ENCODE measurements at regions not wholly inside any gene's neighbourhood (a gene's known extent, or its start where the extent isn't known, plus 50 kb on each side); places are given as distances from the start of the nearest gene placed in this dataset.
"Not testable (repeated sequence)": the region's sequence is repeated elsewhere in the genome, so short reads cannot be mapped to it uniquely, and the experiment has no call there.

- no peak for DNase-seq (ENCODE audit: low read depth)
Observed at GRCh38 chr2:160803881-160804280, 310.3 kb upstream of the RBMS1 start.

DNA sequence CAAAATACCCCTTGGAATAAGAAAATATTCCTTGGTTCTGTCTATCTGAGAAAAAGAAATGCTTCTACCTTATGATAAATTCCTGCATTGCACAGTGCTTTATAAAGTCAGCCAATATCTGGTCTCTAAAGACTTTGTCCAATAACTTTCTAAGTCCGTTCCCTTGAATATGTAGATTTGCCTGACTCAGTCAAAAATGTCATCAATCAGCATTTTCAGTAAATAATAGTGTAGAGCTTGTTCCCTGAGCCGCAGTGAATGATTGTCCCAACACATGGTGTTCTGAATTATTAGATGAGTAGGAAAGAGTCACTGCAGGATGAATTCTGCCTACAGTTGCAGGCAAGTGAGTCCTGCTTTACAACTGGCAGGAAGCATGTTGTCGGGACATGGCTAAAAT, 316.8 kb upstream of the RBMS1 start:
- DNase-seq (ENCODE audit: low read depth) = no peak

DNA sequence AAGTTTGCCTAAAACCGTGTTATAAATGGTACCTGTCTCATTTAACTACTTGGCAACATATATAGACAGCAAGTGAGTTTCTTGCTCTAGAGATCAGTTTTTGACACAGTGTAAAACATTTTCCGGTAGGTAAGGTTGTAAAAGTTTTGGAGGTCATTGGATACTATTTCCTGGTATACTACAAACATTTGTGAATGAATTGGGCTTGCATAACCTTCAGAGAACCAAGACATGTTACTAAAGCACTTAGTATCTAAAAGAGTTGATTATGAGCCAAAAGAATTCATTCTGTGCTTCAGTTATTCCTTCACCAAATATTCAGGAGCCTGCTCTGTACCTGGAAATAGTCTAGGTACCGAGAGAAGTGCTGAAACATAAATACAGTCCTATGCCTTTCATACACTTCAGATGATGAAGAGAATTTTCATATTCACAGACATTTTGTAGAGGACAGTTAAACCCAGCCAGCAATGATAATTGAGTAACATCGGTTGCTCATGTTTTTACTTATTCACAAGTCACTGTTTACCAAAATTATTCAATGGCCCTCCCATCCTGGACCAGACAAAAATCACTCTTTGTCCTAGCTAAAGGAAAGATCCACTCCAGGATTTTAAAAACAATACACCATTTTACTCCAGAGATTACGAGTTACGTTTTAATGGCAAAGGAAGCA, 319.4 kb upstream of the RBMS1 start:
- DNase-seq (ENCODE audit: low read depth) = no peak

DNA sequence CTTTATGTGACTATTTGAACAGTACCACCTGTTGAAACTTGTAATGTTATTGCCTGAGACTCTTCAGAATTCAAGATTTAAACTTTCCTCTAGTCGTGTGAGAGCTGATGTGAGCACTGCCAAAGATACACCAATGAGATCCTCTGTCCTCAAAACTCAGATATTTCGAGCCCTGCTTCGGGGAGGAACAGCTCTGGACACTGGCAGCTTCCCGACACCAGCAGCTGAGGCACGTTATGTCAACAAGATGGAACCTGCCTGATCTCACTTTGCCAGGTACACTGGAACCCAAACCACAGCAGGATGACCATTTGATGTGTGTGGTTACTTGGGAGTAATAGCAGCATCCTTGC, 319.9 kb upstream of the RBMS1 start:
- no peak for DNase-seq (ENCODE audit: low read depth)

- DNase-seq (ENCODE audit: low read depth) = no peak
Observed at GRCh38 chr2:160816916-160817499, 323.4 kb upstream of the RBMS1 start.

DNA sequence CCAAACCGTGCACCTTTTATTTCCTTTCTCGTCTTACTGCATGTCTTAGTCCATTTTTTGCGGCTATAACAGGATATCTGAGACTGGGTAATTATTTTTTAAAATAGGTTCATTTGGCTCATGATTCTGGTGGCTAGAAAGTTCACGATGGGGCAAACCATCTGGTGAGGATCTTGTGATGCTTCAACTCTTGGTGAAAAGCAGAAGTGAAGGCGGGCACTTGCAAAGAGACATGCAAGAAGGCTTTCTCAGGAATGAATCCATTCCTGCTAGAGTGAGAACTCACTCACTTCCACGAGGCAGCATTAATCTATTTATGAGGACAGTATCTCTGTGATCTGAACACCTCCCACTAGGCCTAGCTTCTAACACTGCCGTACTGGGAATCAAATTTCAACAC, 327.1 kb upstream of the RBMS1 start:
- DNase-seq (ENCODE audit: low read depth) = no peak

- no peak for DNase-seq (ENCODE audit: low read depth)
Observed at GRCh38 chr2:160822006-160822405, 328.4 kb upstream of the RBMS1 start.

DNA sequence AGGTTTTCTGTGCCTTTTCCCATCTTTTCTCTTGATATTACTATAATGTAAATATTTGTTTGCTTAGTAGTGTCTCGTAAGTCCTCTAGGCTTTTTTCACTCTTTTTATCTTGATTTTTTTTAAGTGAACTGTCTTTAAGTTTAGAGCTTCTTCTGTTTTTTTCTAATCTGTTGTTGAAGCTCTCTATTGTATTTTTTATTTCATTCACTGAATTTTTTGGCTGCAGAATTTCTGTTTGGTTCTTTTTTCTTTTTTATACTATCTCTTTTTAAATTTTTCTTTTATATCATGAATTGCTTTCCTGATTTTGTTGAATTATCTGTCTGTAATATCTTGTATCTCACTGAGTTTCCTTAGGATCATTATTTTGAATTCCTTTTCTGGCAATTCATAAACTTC, 331.8 kb upstream of the RBMS1 start:
- no peak for DNase-seq (ENCODE audit: low read depth)

- DNase-seq (ENCODE audit: low read depth) = no peak
Observed at GRCh38 chr2:160826496-160826895, 332.9 kb upstream of the RBMS1 start.

GRCh38 chr2:160828076-160828475, 332.2 kb upstream of the TANK start:
- DNase-seq (ENCODE audit: low read depth) = no peak

GRCh38 chr2:160832381-160832780, 327.8 kb upstream of the TANK start:
- not testable (repeated sequence) for DNase-seq (ENCODE audit: low read depth)

DNA sequence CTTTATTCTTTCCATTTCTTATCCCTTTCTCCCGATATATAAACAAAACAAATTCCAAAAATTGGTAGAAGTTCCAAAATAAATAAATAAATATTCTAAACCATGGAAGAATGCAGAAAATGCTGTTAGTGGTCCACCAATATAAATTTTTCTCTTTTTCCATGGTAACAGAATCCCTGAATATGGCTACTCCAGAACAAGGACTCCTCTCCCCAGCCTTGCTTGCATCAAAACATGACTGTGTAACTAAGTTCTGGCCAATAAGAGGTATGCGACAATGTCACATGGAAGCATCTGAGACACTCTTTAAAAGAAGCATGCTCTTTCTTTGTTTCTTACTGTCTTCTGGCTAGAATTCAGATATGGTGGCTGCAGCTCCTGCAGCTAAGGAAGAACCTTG, 325.1 kb upstream of the TANK start:
- no peak for DNase-seq (ENCODE audit: low read depth)

- DNase-seq (ENCODE audit: low read depth) = no peak
Observed at GRCh38 chr2:160836755-160837154, 323.5 kb upstream of the TANK start.

GRCh38 chr2:160837416-160837815, 322.8 kb upstream of the TANK start:
- no peak for DNase-seq (ENCODE audit: low read depth)

- DNase-seq (ENCODE audit: low read depth) = no peak
Observed at GRCh38 chr2:160838147-160838546, 322.1 kb upstream of the TANK start.

DNA sequence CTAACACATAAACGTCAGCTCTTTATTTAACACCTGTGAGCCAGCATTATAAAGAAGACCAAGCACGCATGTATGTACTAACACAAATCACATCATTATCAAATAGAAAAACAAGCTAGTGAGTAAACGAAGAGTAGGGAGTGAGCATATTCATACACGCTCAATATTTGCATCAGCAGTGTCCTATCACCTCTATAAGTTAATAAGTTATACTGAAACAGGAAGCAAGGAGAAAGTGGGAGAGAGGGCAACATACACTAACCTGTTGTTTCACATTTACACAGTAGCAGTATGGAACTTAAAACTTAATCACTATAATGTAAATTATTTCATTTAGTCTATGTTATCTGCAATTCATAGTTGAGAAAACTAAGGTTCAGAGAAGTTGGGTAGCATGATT, 321.5 kb upstream of the TANK start:
- no peak for DNase-seq (ENCODE audit: low read depth)

- DNase-seq (ENCODE audit: low read depth) = no peak
Observed at GRCh38 chr2:160842286-160842685, 317.9 kb upstream of the TANK start.

DNA sequence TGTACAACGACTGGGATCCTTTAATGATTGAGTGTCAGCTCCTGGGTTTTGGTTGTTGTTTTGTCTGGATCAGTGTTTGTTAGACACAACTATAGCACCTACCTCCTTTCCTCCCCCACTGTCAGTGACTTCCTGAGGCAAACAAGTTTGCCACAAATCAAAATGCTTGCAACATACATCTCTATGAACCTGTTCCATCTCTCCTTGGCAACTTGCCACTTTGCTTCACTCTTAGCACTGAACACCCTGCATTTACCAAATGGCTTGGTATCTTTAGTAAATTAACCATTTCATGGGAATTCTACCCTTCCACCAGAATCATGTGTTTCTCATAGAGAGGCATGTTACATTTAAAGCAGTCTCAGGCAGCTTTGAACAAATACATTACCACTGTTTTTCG, 301.1 kb upstream of the TANK start:
- DNase-seq (ENCODE audit: low read depth) = no peak

DNA sequence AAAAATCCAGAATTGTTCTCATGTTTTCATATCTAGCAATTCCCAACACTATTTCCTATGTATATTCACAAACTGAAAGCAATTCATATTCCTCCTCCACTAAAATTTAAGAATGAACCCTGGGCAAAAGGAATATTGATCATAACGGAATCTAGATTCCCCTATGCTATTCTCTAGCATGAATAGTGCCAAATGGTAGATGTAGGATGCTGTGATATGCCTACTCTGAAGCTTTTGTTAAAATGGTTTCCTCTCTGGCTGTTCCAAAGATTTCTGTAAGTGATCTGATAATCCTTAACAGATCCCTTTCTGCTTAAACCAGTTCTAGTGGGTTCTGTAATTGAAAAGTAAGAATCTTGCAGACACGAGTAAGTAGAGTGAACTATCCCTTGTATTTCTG, 298.0 kb upstream of the TANK start:
- DNase-seq (ENCODE audit: low read depth) = no peak

DNA sequence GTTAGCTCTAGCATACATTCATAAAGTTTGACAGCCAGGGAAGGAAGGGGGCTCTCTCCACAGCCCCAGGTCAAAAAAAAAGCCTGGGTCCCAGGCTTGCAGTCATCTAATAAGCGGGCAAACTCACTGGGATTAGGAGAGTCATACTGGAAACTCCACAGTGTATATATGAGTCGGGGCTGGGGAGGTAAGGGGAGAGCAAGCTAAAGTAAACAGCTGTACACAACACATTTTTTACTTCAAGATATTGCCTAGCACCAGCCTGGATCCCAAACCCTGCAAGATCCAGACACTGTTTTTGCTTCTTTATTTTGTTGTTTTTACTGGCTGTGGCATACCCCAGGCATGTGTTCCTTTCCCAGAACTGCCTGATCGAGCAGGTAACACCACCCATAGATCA, 291.3 kb upstream of the TANK start:
- no peak for DNase-seq (ENCODE audit: low read depth)

DNA sequence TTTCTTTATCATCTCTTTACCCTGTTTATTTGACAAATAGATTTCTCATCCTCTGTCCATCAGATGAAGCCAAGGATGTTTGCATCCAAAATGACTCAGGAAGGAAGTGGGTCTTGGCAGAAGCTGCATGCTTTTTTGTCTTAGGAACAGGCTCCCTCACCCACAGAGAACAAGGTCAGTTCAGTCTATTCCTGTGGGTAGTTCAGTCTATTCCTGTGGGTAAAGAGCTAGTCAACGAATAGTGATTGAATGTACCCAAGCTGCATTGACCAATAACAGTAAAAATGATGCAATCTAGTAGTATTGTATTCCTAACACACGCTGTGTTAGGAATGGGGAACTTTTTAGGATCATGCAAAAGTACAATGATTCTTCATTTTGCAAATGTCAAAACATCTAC, 290.8 kb upstream of the TANK start:
- DNase-seq (ENCODE audit: low read depth) = no peak

DNA sequence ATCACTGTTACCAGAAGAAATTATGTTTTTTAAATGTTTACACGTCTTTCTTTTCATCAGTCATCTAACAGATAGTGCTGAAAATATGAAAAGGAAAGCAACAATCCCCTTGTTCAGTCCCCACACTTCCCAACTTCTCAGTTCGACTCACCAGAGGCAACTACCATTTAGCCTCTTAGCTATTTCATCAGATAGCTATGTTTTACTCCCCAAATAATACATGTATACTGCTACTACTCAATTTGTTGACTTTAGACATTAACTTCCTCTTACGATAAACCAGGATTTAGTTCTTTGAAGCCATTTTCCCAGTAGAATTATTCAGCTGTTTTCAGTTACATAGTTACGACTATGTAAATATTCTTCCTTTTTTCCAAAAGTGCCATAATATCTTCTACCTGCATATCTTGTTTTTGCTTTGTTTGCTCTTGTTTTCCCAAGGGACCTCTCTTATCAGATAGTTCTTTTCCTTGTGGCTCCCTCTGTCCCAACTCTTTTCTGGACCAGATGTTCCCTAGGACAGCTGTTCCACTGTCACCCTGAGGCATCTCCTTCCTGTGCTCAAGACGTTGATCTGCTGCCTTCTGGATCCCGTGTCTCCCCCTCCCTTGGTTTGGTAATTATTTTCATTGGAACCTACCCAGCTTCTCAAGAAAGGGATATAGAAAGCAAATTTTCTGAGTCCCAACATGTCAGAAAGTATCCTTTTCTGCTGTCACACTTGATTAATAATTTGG, 289.3 kb upstream of the TANK start:
- no peak for DNase-seq (ENCODE audit: low read depth)

GRCh38 chr2:160871953-160872352, 288.3 kb upstream of the TANK start:
- no peak for DNase-seq (ENCODE audit: low read depth)

GRCh38 chr2:160876029-160876428, 284.2 kb upstream of the TANK start:
- DNase-seq (ENCODE audit: low read depth) = no peak
